GM15510 (cell line): ENCODE measurements at regions not wholly inside any gene's neighbourhood (a gene's known extent, or its start where the extent isn't known, plus 50 kb on each side); places are given as distances from the start of the nearest gene placed in this dataset.

ENCODE experiments used
- POLR2A ChIP-seq: IDR thresholded peaks from 3 replicates; pipeline ENCODE4 v1.6.1; 2011; ENCODE audit warnings: borderline replicate concordance; ENCODE audit not compliant: insufficient read length; ENCODE audit errors: extremely low read depth

- no peak for TF ChIP-seq POLR2A
Observed at GRCh38 chr3:16122661-16123060, 51.8 kb upstream of the GALNT15 start.

GRCh38 chr3:16124636-16125035 is 49.8 kb upstream of the GALNT15 start:
- TF ChIP-seq POLR2A, result no peak
